ENCODE measurements at regions not wholly inside any gene's neighbourhood (a gene's known extent, or its start where the extent isn't known, plus 50 kb on each side); places are given as distances from the start of the nearest gene placed in this dataset.

DNA sequence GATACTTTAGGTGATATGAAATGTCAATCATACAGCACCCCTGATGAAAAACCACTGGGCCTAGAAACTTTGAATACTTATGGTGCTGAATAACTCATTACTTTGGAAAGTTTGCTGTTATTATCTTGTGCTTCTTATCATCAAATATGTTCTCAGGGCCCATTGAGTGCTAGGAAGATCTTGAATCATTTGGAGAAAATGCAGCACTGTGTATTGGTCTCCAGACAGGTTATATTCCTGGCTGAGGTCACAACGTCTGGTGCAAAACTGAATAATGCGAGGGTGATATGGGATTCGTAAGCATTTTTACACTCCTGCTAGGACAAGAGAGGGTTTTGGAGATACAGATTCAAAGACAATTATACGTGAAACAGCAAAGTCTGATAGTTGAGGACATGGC is 249.4 kb upstream of the TNC start:
- DNase-seq (ENCODE audit: low spot score), result no peak

DNA sequence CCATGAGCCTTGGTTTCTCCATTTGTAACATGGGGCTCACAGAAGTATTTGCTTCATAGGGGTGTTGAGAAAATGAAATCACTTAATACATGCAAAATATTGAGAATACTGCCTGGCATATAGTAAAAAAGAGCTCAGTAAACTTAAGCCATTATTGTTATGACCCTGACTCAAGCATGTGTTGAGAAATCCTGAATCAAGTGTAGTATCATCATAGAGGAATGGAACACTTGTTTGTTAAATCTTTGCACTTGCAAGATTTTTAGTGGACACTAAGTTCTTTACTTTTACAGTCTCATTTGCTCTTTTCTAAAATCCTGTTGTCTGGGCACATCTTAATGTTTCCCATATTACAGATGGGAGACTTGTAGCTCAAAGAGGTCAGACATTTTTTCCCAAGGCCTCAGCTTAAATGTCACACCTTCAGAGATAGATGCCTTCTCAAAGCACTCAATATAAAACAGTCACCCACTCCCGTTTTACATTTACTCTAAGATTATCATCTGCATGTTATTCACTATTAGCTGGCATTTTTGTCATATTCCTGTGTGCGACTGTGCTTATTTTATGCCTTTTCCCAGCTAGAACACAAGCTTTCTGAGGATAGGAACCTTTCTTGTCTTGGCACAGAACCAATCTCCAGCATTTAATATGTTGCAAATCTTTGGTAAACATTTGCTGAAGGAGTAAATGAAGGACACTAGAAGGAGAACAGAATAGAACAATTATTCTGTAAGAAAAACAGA is 250.0 kb upstream of the TNC start:
- peak; percentile 49 for DNase-seq (ENCODE audit: low spot score)

DNA sequence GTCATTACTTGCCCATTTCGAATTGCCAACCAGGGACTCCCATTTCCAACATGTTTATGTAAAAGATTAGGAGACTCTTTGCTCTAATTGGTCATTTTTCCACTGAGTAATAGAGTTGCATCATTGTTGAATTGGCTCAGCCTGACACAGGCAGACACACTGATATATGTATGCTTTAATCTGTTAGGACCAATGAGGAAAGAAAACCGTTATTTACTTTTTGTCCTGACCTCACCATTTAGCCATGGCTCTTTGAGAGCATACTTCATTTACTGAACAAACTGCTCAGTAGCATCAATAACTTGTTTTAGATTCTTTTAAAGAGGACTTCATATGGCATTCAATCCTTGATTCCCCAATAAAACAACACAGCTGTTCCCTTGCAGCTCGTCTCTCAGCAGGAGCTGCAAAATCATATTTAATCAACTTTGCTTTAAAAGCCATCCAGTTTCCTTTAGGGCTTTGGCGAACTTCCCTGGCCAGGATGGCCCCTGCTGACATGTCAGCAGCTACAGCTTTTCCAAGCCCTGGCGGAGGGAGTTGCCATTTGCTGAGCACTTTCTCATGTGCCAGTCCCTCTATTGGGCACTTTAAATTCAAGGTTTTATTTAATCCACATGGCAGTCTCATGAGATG is 251.5 kb upstream of the TNC start:
- peak; percentile 22 for DNase-seq (ENCODE audit: low spot score)

DNA sequence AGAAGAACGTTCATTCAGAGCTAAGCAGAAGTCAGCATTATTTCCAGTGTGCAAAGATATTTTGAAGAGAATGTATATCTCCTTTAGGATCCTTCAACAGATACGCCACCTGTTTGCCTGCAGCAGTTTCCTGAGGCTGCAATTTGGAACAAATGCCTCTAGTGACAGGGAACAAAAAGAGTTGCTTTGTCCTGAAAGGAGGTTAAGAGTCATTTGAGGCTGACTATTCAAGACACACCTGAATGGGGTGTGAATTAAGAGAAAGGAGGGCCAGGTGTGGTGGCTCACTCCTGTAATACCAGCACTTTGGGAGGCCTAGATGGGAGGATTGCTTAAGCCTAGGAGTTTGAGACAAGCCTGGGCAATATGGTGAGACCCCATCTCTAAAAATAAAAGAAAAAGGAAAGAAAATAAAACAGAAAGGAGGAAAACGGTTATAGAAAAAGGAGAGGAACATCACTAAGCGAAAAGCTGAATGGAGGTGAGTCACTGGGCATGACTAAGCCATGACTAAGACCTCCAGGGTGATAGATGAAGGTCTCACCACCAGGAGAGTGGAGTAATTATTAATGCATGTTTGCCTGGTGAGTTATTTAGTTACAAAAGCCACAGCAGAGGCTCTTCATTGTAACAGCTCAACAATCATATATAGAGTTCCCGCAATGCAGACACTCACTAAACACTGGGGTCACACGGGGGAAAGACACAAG is 255.2 kb upstream of the TNC start:
- DNase-seq (ENCODE audit: low spot score), result peak; percentile 88

DNA sequence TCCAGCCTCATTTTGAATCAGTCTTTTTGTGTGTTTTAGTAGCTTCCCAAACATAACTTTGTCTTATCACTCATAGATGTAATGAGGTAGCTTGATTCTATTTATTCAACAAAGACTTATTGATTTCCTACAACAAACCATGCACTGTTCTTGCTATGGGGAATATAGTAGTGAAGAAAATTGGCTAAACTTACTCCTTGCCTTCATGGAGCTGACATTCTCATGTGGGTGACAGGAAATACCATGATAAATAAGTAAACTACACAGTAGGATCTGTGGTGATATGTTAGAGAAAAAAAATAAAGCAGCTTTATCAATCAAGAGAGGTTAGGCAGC is 255.7 kb upstream of the TNC start:
- no peak for DNase-seq (ENCODE audit: low spot score)

DNA sequence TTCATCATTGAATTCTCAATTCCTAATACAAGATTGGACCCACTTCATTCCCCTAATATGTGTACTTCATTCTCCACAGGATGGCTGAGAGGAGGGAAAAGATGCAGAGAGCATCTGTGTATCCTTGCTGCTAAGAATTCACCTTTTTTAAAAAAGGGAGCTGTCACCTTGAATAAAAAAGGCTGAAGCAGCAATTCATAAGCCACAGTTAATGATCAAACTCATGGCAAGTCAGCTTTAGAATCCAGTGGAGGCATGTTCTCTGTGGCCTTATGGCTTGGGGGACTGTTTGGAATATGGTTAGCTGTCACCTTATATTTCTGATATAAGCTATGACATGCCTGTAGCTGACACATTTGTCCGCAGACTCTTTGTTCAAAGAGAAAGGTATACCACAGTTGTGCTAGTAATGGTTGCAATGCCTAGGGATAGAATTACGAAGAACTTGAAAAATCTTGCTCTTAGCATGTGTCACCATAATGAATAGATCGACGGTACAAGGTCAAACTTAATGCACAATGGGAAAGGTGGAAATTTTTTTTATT is 256.8 kb upstream of the TNC start:
- DNase-seq (ENCODE audit: low spot score), result no peak

DNA sequence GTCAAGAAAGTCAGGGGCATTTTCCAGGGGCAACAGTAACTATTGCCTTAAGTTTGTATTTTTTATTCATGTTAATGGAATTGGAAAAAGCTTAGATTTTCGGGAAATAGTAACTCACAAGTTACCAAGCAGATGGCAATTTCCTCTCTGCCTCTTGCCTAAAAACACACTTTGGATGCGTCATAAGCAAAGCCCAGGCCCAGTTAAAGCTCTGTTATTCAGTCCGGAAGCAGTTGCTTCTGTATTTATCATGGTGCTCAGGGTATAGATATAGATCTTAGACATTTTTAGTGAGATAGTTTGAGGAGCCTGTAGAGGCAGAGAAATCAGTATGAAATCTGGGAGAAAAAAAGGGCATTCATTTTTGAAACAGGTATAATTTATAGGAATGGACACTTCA is 260.3 kb upstream of the TNC start:
- DNase-seq (ENCODE audit: low spot score), result no peak

DNA sequence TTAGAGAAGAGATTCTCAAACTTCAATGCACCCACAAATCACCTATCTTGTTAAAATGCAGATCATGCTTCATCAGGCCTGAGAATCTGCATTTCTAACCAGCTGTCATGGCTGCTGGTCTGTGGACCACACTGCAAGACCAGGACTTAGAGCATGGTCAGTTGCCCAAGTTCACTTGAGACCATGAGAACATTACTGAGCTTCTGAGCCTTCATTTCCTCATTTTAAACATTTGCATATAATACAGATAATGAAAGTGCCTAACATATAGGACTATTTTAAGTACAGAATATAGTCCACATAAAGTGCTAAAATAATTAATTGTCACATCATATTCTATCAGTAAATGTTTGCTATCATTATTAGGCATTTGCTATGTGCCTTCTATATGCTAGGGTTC is 260.8 kb upstream of the TNC start:
- DNase-seq (ENCODE audit: low spot score), result no peak

DNA sequence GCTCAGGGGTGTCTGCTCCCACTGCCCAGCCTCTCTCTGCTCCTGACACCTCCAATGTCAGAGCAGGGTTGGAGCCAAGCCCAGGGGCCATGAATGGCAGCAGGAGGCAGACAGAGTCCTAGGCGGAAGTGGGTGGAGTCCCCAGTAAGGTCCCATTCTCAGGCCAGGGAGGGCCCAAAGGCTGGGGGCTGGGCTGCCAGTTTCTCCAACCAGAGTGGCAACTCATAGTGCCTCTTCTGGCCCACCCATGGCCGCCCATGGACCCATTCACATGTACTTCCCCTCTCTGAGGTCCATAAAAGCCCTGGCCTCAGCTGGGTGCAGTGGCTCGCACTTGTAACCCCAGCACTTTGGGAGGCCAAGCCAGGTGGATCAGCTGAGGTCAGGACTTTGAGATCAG is 261.8 kb upstream of the TNC start:
- no peak for DNase-seq (ENCODE audit: low spot score)

DNA sequence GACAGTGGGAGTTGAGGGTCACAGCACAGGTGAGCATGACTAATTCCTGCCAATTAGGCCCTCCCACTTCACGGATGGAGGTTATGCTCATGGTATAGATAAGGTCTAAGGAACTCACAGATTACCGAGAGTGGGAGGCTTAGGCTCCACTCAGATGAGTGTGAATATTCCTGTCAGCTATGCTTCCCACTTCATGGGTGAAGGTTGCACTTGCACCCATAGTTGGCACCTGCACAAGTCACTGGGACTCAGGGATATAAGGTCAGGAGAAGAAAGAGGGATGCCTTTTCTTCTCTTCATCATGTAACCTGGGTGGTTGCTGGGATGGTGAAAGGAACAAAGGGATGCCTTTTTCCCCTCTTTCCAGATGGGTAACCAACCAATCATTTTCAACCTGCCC is 264.9 kb upstream of the TNC start:
- DNase-seq (ENCODE audit: low spot score), result no peak

DNA sequence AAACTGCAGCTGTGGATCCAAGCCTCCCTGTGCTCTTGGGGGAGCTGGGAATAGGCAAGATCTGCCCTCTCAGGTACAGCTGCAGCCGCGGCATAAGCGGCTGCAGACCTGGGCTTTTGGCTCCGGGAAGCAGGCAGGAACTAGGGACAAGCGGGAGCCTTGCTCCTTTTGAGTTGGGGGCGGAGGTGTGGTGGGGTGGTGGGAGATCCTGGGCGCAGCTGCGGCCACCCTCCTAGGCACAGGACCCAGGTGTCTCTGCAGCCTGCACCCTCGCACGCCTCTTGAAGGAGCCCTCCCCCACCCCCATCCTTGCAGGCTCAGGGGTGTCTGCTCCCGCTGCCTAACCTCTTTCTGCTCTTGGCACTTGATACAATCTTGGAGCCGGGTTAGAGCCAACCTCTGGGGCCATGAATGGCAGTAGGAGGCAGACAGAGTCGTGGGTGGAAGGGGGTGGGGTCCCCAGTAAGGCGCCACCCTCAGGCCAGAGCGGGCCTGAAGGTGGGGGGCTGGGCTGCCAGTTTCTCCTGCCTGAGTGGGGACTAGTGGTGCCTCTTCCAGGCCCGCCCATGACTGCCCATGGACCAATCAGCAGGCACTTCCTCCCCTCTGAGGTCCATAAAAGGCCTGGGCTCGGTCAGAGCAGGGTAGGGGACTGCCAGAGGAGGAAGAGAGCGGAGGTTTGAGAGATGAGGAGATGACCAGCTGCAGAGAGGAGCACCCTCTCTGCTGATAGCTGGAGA is 267.6 kb upstream of the TNC start:
- DNase-seq (ENCODE audit: low spot score), result no peak

DNA sequence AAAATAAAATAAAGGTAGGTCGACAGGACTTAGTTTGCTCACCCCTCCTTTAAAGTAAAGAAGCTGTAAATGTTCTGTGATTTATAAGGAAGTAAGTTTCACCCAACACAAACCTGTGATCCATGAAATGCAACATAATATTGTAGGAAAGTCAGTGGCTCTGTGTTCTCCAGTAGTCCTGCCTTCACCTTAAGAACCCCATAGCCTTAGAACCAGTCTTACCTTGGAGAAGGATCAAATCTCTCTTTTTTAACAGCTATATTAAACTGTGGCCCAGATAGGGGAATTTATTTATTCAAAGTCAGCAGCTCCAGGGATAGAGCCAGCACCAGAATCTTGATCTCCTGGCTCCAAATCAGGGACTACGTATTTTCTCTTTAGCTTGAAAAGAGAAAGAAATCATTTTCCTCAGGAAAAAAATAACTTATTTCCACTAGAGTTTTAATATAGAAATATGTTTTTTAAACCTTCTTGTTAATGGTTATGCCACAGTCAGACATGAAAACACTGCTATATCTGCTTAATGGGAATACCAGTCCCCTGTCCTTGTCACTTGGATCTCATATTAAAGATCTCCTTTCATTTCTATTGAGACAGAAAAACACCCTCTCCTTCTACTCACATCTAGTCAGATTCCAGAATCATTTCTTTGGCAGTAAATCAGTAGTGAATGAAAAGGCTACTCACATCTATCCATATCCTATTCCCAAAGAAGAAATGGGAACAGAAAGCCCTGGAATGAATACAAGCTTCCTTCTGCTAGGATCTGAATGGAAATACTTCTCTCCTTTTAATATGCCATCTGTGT is 269.2 kb upstream of the TNC start:
- no peak for DNase-seq (ENCODE audit: low spot score)

DNA sequence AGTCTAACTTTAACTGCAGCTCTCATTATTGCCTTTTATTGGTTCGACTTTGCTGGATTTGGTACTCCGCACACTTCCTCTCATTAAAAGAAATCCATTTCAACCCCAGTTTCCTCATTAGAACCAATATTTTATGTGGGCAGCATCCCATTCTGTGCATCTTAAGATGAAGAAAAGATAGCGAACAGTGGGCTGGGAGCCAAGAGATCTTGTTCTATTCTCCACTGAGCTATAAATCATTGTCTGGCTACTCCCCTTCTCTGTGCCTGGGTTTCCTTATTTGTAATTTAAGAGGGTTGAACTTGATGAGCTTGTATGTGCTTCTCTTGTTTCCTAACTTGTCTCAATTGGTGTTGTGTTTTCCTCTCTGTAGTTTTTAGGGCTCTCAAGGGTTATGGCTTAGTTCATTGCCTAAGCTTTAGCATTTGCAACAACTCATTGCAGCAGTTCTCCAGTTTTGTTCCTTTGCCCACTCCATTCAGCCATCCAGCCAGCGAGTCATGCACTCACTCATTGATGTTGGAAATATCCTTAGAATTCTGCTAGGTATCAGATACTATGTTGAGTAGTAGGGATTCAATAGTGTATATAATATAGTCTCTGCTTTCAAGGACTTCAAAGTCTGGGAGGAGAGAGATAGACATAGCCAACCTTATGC is 273.3 kb upstream of the TNC start:
- no peak for DNase-seq (ENCODE audit: low spot score)

DNA sequence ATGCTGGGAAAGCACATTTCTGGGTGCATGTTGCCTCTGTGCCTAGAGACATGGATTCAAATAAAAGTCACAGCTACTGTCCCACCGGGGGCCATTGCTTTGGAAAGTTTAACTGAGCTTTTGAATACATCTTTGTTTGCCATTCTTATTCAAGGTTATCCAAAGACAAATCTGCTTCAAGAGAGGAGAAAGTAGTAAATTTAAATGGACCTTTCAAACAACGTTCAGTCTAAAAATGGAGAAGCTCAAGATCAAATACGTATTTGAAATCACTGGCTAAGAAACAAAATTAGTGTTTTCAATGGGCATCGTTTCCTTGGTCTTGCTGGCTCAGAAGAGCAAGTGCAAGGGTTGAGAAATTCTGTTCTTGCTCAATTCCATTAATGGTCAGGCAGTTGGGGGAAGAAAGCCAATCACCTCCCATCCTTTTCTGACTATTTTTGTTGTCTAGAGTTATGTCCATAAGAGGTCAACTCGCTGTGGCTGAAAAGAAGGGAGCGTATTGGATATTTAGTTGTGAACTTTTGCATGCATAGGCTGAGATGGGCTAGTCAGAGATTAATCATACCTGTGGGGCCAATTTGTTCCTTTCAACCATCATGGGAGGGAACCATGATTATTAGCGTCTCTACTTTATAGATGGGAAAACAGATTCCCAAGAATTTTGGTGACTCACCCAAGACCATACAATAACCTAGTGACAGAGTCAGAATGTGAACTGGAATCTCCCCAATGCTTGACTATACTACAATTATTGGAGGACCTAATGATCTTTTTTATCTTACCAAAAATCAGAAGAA is 276.2 kb upstream of the TNC start:
- no peak for DNase-seq (ENCODE audit: low spot score)

DNA sequence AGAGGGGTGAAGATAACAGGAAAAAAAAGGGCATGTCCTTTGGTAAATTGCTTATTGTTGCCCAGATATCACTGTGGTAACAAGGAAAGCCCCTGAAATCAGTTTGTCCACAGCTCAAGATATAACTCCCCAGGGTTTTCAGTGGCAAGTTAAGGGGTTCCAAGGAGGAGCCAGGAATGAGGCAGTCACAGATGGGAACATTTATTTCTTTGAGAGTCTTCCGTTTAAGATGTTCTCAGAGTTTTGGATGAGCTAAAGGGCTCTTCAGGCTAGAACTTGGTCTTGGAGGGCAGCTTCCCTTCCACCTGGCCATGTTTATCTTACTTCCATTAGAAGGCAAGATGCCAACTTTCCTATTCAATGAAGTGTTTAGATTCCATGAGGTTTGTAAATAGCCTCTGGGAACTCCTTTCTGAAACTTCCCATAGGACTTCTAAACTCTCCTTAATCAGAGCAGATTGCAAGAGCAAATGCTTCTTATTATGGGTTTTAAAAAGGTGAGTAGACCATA is 277.6 kb upstream of the TNC start:
- DNase-seq (ENCODE audit: low spot score), result no peak

DNA sequence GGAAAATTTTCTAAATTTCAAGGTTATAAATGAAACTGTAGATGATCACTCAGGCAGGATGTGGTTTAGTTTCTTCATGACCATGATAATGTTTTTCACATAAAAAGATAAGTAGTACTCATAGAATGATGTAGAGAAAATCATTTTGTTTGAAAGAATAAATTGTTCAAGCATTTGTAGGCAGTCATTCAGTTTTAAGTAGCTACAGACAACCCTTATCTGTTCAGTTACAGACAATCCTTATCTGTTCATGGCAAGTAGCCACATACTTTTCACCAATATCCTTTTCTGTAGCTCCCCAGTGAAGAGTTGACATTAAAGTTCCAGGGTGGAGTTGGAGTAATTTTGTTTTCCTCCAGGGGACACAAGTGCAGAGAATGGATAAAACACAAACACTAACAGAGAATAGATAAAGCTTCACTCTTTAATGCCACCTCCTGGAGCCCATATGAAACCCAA is 278.1 kb upstream of the TNC start:
- DNase-seq (ENCODE audit: low spot score), result no peak

DNA sequence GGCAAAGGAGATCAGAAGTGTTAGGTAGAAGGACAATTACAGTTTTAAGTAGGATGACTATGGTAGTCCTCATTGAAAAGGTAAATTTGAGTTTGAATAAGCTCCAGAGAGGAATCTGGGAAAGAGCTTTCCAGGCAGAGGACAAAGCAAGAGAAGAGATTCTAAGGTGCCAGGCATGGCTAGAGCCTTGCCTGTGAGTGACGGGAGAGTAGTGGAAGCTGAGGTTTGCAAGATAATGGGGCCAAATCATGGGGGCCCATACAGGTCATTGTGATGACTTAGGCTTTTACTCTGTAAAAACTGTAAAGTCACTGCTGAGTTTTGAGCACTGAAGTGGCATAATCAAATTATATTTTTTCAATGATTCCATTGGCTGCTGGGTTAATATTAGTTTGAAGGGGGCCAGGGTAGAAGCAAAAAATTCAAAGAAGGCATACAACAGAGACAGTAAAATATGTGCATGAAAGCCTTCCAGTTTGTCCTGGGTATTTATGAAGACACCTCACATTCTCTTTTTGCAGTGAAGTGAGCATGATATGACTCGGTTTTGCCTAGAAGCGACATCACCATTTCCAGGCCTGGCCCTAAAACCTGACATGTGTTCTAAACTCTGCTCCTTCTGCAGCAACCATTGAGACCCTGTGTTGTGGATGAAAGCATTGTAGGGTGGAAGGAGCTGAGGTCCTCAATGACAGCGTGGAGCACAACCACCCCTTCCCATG is 279.8 kb upstream of the TNC start:
- DNase-seq (ENCODE audit: low spot score), result no peak

DNA sequence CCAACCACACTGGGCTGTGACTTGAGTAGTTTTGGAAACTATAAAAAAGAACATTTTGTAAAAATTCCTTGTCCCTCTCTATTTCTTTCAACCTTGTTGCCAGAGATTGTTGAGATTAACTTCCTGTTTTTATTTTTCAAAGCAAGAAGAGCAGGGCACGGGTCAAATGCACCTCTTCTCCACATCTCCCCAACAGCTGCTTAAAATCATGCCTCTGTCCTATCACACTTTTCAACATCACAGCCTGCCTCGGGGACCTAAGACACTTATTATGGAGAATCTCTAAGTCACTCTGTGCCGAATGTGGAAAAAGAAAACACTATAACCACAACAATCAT is 280.3 kb upstream of the TNC start:
- no peak for DNase-seq (ENCODE audit: low spot score)

DNA sequence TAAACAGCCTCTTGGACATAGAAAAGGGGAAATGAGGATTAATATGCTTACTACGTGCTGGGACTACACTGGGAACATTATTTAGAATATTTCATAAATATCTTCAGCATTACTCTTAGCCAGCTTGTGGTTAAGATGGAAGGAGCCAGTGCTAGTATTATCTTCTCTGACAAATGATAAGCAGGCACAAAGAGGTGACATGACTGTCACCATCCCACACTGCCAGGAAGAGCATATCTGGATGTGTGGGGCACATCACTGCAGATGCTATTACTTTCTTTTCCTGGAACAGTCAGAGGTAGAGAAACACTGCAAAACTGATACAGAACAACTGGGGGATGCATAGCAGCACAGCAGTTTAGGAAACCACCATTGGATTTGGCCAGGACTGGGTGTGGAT is 281.0 kb upstream of the TNC start:
- DNase-seq (ENCODE audit: low spot score), result no peak

Data from AG20443 (cell line).